NT2/D1 (cell line): ENCODE measurements at regions not wholly inside any gene's neighbourhood (a gene's known extent, or its start where the extent isn't known, plus 50 kb on each side); places are given as distances from the start of the nearest gene placed in this dataset.
"Not testable (repeated sequence)": the region's sequence is repeated elsewhere in the genome, so short reads cannot be mapped to it uniquely, and the experiment has no call there.

Experiments
- SUZ12 ChIP-seq: IDR thresholded peaks from 2 replicates; pipeline ENCODE4 v1.6.1; 2011; ENCODE audit not compliant: insufficient read length, insufficient read depth; ENCODE audit errors: extremely low read depth
- YY1 ChIP-seq: IDR thresholded peaks from 2 replicates; pipeline ENCODE4 v1.6.1; 2011; ENCODE audit not compliant: insufficient read length, insufficient read depth
- ZNF274 ChIP-seq: IDR thresholded peaks from 2 replicates; pipeline ENCODE4 v1.6.1; 2011; ENCODE audit warnings: mild to moderate bottlenecking, low read depth, low read length

GRCh38 chr17:51482248-51482647 is 221.9 kb downstream of the UTP18 start:
- TF ChIP-seq ZNF274, SUZ12, YY1: not testable (repeated sequence)
